ENCODE measurements at regions not wholly inside any gene's neighbourhood (a gene's known extent, or its start where the extent isn't known, plus 50 kb on each side); places are given as distances from the start of the nearest gene placed in this dataset.

- no peaks in the 10 kb centered on the region for H3K36me3 ChIP-seq (ENCODE audit: insufficient read depth, low read length)
- no TSS peak for BruUV-seq (replicated peaks)
These were observed 101.4 kb upstream of the RBMY1J start for GRCh38 chrY:22301815-22302214.

DNA sequence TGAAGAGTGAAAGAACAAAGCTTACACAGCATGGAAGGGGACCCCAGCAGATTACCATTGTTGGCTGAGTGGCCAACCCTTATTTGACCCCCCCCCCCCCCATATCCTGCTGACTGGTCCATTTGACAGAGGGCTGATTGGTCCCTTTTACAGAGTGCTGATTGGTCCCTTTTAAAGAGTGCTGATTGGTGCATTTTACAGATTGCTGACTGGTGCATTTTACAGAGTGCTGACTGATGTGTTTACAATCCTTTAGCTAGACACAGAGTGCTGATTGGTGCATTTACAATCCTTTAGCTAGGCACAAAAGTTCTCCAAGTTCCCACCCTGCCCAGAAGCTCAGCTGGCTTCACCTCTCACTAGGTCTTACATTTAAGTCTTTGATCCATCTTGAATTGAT, 80.0 kb upstream of the RBMY1F start:
- no TSS peak for BruUV-seq (replicated peaks)
- H4K20me1 ChIP-seq (ENCODE audit: insufficient read depth, low read length), result no peaks in the 10 kb centered on the region
- ChIA-PET CTCF (ENCODE audit: unreplicated experiment) (no interaction called here), POLR2A (interaction anchor here (0.8 kb wide), 1 partner anchor 13 kb away, joined by 5 read pairs; no protein-coding TSS in a partner anchor)
- no peak for DNase-seq (ENCODE audit: low spot score)
- H3K36me3 ChIP-seq (ENCODE audit: insufficient read depth, low read length), result no peaks in the 10 kb centered on the region
- no peaks in the 10 kb centered on the region for H3K9me3 ChIP-seq (ENCODE audit: low read length)
- no peak overlapping the region for H3K4me3 ChIP-seq (ENCODE audit: low read depth, low read length, poor library complexity, severe bottlenecking)
- H3K4me1 ChIP-seq (ENCODE audit: insufficient read depth, low read length, poor library complexity, severe bottlenecking), result no peaks in the 10 kb centered on the region
- intact Hi-C loops (cut with micrococcal nuclease; ENCODE audit: unreplicated experiment), result no loop called here
- no peak overlapping the region for H3K4me2 ChIP-seq (ENCODE audit: low read length)
- no peak overlapping the region for H3K27ac ChIP-seq (ENCODE audit: low read depth, low read length, poor library complexity, severe bottlenecking)
- H2AFZ ChIP-seq (ENCODE audit: low read length), result no peak overlapping the region
- TF ChIP-seq CTCF (conservative IDR thresholded peaks at IDR 0.05; ENCODE audit: low read length) (no peak), EZH2phosphoT487 (IDR thresholded peaks at IDR 0.05; ENCODE audit: borderline replicate concordance, low read depth, low read length) (no peak)
- no peaks in the 10 kb centered on the region for H3K9me2 ChIP-seq (ENCODE audit: insufficient read depth, low read length)
- no peaks in the 10 kb centered on the region for H3K79me2 ChIP-seq (ENCODE audit: insufficient read depth, low read depth, low read length)

More at GRCh38 chrY:22301815-22302214, 101.4 kb upstream of the RBMY1J start:
- ChIA-PET POLR2A (no interaction called here), CTCF (ENCODE audit: unreplicated experiment) (no interaction called here)
- H3K79me2 ChIP-seq (ENCODE audit: insufficient read depth, low read depth, low read length), result no peaks in the 10 kb centered on the region
- H3K27ac ChIP-seq (ENCODE audit: low read depth, low read length, poor library complexity, severe bottlenecking), result no peak overlapping the region
- intact Hi-C loops (cut with micrococcal nuclease; ENCODE audit: unreplicated experiment), result no loop called here
- no peaks in the 10 kb centered on the region for H3K9me3 ChIP-seq (ENCODE audit: low read length)
- no peak overlapping the region for H3K4me3 ChIP-seq (ENCODE audit: low read depth, low read length, poor library complexity, severe bottlenecking)
- no peak overlapping the region for H2AFZ ChIP-seq (ENCODE audit: low read length)
- TF ChIP-seq CTCF (conservative IDR thresholded peaks at IDR 0.05; ENCODE audit: low read length) (no peak), EZH2phosphoT487 (IDR thresholded peaks at IDR 0.05; ENCODE audit: borderline replicate concordance, low read depth, low read length) (no peak)
- no peaks in the 10 kb centered on the region for H3K4me1 ChIP-seq (ENCODE audit: insufficient read depth, low read length, poor library complexity, severe bottlenecking)
- H4K20me1 ChIP-seq (ENCODE audit: insufficient read depth, low read length), result no peaks in the 10 kb centered on the region
- H3K9me2 ChIP-seq (ENCODE audit: insufficient read depth, low read length), result no peaks in the 10 kb centered on the region
- no peak for DNase-seq (ENCODE audit: low spot score)
- no peak overlapping the region for H3K4me2 ChIP-seq (ENCODE audit: low read length)
